ENCODE measurements at regions not wholly inside any gene's neighbourhood (a gene's known extent, or its start where the extent isn't known, plus 50 kb on each side); places are given as distances from the start of the nearest gene placed in this dataset.

- peak; percentile 84 for DNase-seq
These were observed 50.7 kb upstream of the PAIP2B start for GRCh38 chr2:71277536-71278103.

- no peak for DNase-seq
These were observed 50.2 kb upstream of the PAIP2B start for GRCh38 chr2:71277147-71277475.

- peak; percentile 94 for DNase-seq
These were observed 49.6 kb upstream of the PAIP2B start for GRCh38 chr2:71276311-71277146.

All from islet precursor cell (in vitro differentiated cells).